Mesenchymal stem cell (in vitro differentiated cells and primary cell): ENCODE measurements at regions not wholly inside any gene's neighbourhood (a gene's known extent, or its start where the extent isn't known, plus 50 kb on each side); places are given as distances from the start of the nearest gene placed in this dataset.

Experiments used
- DNase-seq: peaks from one replicate; pipeline ENCODE4 v3.0.0-alpha.2; 2013
- H2AFZ ChIP-seq: one replicate; pipeline ENCODE4 v1.6.1; 2013; ENCODE audit warnings: low read depth, mild to moderate bottlenecking, control low read depth, inconsistent platforms, low read length, moderate library complexity
- H2AK5ac ChIP-seq: 2 replicates; pipeline ENCODE4 v1.6.1; 2013; ENCODE audit warnings: low read length, moderate library complexity, mild to moderate bottlenecking, inconsistent platforms; ENCODE audit not compliant: severe bottlenecking
- H2BK120ac ChIP-seq: one replicate; pipeline ENCODE4 v1.6.1; 2013; ENCODE audit warnings: low read depth, mild to moderate bottlenecking, inconsistent platforms, low read length, moderate library complexity
- H2BK12ac ChIP-seq, 2 experiments: one replicate each; pipeline ENCODE4 v1.6.1; 2013; ENCODE audit warnings: inconsistent platforms in 2 of 2, low read length in 2 of 2, mild to moderate bottlenecking in 2 of 2, moderate library complexity in 2 of 2, control low read depth in 1 of 2
- H2BK15ac ChIP-seq: one replicate; pipeline ENCODE4 v1.6.1; 2013; ENCODE audit warnings: mild to moderate bottlenecking, low read depth, inconsistent platforms; ENCODE audit not compliant: poor library complexity, severe bottlenecking
- H2BK5ac ChIP-seq: 2 replicates; pipeline ENCODE4 v1.6.1; 2013; ENCODE audit warnings: low read depth, mild to moderate bottlenecking, low read length, control low read depth, inconsistent platforms; ENCODE audit not compliant: poor library complexity, severe bottlenecking
- H3K14ac ChIP-seq, 2 experiments: one replicate each; pipeline ENCODE4 v1.6.1; 2013; ENCODE audit warnings: inconsistent platforms in 2 of 2, low read length in 2 of 2, control low read depth in 1 of 2, mild to moderate bottlenecking in 1 of 2, moderate library complexity in 1 of 2
- H3K18ac ChIP-seq, 2 experiments: one replicate each; pipeline ENCODE4 v1.6.1; 2013; ENCODE audit warnings: inconsistent platforms in 2 of 2, low read length in 2 of 2, control low read depth in 1 of 2, low read depth in 1 of 2, mild to moderate bottlenecking in 1 of 2
- H3K23ac ChIP-seq, 2 experiments: one replicate each; pipeline ENCODE4 v1.6.1; 2013; ENCODE audit warnings: inconsistent platforms in 2 of 2, low read length in 2 of 2, mild to moderate bottlenecking in 2 of 2, moderate library complexity in 2 of 2, control low read depth in 1 of 2
- H3K27ac ChIP-seq: 2 replicates; pipeline ENCODE4 v1.5.1; 2013; ENCODE audit warnings: mild to moderate bottlenecking, moderate library complexity, low read length, control low read depth, inconsistent platforms; ENCODE audit not compliant: poor library complexity, severe bottlenecking
- H3K27me3 ChIP-seq, 2 experiments: 2 replicates each; pipeline versions ENCODE4 v1.6.1 to v1.7.0; 2013; ENCODE audit warnings: low read length in 2 of 2, mild to moderate bottlenecking in 2 of 2, moderate library complexity in 2 of 2, control low read depth in 1 of 2, inconsistent platforms in 1 of 2; ENCODE audit not compliant: control insufficient read depth in 1 of 2, insufficient read depth in 1 of 2
- H3K36me3 ChIP-seq, 2 experiments: 2 replicates each; pipeline versions ENCODE4 v1.6.1 to v1.7.0; 2013; ENCODE audit warnings: low read length in 2 of 2, control low read depth in 1 of 2, inconsistent platforms in 1 of 2, low read depth in 1 of 2, mild to moderate bottlenecking in 1 of 2; ENCODE audit not compliant: insufficient read depth in 2 of 2, control insufficient read depth in 1 of 2
- H3K4ac ChIP-seq, 2 experiments: one replicate each; pipeline ENCODE4 v1.6.1; 2013; ENCODE audit warnings: inconsistent platforms in 2 of 2, low read length in 2 of 2, mild to moderate bottlenecking in 2 of 2, moderate library complexity in 2 of 2, control low read depth in 1 of 2, low read depth in 1 of 2
- H3K4me1 ChIP-seq: 2 replicates; pipeline ENCODE4 v1.6.1; 2013; ENCODE audit warnings: low read depth, low read length, control low read depth; ENCODE audit not compliant: control insufficient read depth, insufficient read depth
- H3K4me2 ChIP-seq: 2 replicates; pipeline ENCODE4 v1.6.1; 2013; ENCODE audit warnings: low read length, mild to moderate bottlenecking, inconsistent platforms; ENCODE audit not compliant: poor library complexity, severe bottlenecking
- H3K4me3 ChIP-seq, 2 experiments: 2 replicates each; pipeline versions ENCODE4 v1.5.1 to v1.7.0; 2013; ENCODE audit warnings: low read length in 2 of 2, mild to moderate bottlenecking in 2 of 2, control low read depth in 1 of 2, low read depth in 1 of 2; ENCODE audit not compliant: insufficient read depth in 1 of 2
- H3K79me1 ChIP-seq: replicated peaks from 2 replicates; pipeline ENCODE4 v1.6.1; 2013; ENCODE audit warnings: mild to moderate bottlenecking, control low read depth, low read length, inconsistent platforms; ENCODE audit not compliant: poor library complexity, severe bottlenecking
- H3K9ac ChIP-seq: 2 replicates; pipeline ENCODE4 v1.7.0; 2013; ENCODE audit warnings: mild to moderate bottlenecking, low read length, moderate library complexity
- H3K9me3 ChIP-seq: 2 replicates; pipeline ENCODE4 v1.7.0; 2013; ENCODE audit warnings: mild to moderate bottlenecking, low read length; ENCODE audit not compliant: control insufficient read depth
- H4K8ac ChIP-seq: one replicate; pipeline ENCODE4 v1.6.1; 2013; ENCODE audit warnings: inconsistent platforms, mild to moderate bottlenecking, low read length, moderate library complexity
- H4K91ac ChIP-seq: one replicate; pipeline ENCODE4 v1.6.1; 2013; ENCODE audit warnings: mild to moderate bottlenecking, low read length, inconsistent platforms
- WGBS: methylation state at CpG from one replicate; pipeline ENCODE4 v1.1.7; 2013; ENCODE audit warnings: mixed read lengths; 5-methylcytosine and 5-hydroxymethylcytosine counted together

DNA sequence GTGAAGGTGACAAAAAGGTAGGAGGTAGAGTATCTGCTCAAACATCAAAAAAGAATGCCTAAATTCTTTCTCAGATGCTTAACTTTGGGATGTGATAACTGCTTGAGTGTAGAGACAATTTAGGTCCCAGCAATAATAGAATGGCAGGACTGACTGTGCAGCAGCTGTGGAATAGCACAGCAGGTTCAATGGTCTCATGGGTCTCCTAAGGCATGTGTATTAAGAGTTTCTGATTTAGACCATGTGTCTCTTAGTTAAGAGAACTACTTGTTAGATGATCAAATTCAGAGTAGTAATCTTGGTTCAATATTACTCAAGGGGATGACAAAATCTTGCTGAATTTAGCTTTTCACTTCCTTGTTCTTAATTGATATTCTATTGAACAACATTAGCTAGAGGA lies 72.0 kb downstream of the ALX1 start:
- Histone ChIP-seq H2BK5ac (no peak overlapping the region), H3K79me1 (no peaks in the 10 kb centered on the region), H3K18ac (no peak overlapping the region), H4K91ac (no peak overlapping the region), H3K23ac (no peak overlapping the region), H2AK5ac (no peak overlapping the region), H3K27ac (no peak overlapping the region), H2AFZ (no peak overlapping the region), H3K9ac (no peak overlapping the region), H3K4ac (no peak overlapping the region), H3K9me3 (no peaks in the 10 kb centered on the region), H3K4me3 (no peak overlapping the region), H2BK12ac (no peak overlapping the region), H3K4me2 (no peak overlapping the region), H4K8ac (no peak overlapping the region), H2BK120ac (no peak overlapping the region), H3K4me1 (no peaks in the 10 kb centered on the region), H3K27me3 (no peaks in the 10 kb centered on the region), H2BK15ac (no peak overlapping the region), H3K14ac (no peak overlapping the region), H3K36me3 (no peaks in the 10 kb centered on the region)
- no peak for DNase-seq

DNA sequence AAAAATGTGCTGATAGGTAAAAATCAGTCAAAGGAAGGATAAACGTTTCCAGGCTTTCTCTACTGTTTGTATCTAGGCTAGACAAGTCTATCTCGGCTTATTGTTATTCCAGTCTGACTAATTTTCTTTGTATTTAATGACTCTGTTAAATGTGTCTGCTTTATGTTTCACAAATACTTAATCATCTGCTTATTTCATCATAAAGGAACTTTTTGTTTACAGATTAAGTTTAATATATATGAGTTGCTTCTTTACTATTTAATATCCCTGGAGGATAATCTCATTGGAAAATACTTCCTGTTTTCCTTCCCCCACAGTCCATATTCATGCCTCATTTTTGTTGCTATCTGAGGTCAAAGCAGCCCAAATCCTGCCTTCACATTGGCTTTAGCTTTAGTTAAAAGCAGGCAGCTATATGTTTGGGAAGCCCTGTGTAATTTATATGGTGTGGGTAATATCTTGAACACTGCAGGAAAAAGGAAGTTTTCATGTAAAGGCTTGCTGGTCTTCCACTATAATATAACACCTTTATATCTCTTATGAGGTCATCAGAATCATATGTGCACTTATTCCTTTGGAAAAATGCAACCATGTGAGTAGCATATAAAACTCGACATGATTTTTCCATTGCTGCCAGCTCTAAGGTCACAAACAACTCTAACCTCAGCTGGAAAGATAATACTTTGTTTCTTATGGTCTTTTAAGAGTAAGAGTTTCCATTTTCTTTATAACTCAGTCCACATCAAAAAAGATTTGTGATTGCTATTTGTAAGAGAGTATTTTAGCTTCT lies 76.8 kb downstream of the ALX1 start:
- no peak overlapping the region for H2BK5ac ChIP-seq
- no peaks in the 10 kb centered on the region for H3K4me1 ChIP-seq
- H3K23ac ChIP-seq = no peak overlapping the region
- no peak overlapping the region for H3K4me3 ChIP-seq
- DNase-seq = no peak
- no peak overlapping the region for H3K9ac ChIP-seq
- H3K18ac ChIP-seq = no peak overlapping the region
- H3K9me3 ChIP-seq = no peaks in the 10 kb centered on the region
- H3K4me2 ChIP-seq = no peak overlapping the region
- no peak overlapping the region for H2BK15ac ChIP-seq
- H4K91ac ChIP-seq = no peak overlapping the region
- H3K36me3 ChIP-seq = no peaks in the 10 kb centered on the region
- no peak overlapping the region for H3K14ac ChIP-seq
- no peak overlapping the region for H2BK12ac ChIP-seq
- H3K27me3 ChIP-seq = no peaks in the 10 kb centered on the region
- WGBS = no CpG with 5 or more reads among the region's 3 CpGs
- no peak overlapping the region for H2AFZ ChIP-seq
- H3K27ac ChIP-seq = no peak overlapping the region
- no peak overlapping the region for H2AK5ac ChIP-seq
- no peak overlapping the region for H3K4ac ChIP-seq
- H3K79me1 ChIP-seq = no peaks in the 10 kb centered on the region
- no peak overlapping the region for H4K8ac ChIP-seq
- H2BK120ac ChIP-seq = no peak overlapping the region

DNA sequence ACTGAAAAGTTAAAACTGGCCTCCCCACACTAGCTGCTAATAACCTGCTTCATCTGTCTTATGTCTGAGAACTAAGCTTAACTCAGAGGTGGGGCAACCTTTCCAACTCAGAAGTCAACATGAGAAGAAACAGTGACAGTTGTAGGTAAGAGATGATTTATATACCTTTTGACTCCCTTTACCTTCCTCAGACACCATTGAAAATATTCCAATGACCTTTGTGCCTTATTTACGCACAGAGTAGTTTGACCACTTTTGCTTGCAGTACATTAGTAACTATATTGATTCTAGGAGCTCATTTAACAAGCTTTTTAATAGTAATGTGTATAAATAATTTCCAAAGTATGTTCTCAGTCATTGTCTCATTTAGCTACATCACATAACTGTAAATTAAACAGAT lies 77.6 kb downstream of the ALX1 start:
- Histone ChIP-seq H2BK120ac (no peak overlapping the region), H3K14ac (no peak overlapping the region)

DNA sequence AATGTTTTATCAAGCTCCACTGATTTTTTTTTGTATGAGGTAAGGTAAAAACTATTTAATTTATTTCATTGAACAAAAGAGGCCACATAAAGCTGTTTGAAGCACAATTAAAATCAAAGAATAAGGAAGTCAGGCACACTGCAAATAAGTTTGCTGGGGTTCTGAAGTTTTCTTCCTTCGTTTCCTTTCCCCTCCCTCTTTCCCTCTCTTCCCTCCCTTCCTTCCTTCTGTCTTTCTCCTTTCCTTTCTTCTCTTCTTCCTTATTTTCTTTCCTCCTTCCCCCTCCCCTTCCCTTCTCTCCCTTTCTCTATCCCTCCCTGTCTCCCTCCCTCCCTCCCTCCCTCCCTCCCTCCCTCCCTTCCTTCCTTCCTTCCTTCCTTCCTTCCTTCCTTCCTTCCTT lies 78.7 kb downstream of the ALX1 start:
- DNase-seq = no peak
- Histone ChIP-seq H2BK15ac (no peak overlapping the region), H2AFZ (no peak overlapping the region), H3K4ac (no peak overlapping the region), H4K8ac (no peak overlapping the region), H3K4me1 (no peaks in the 10 kb centered on the region), H2BK12ac (no peak overlapping the region), H2BK120ac (no peak overlapping the region), H3K4me3 (no peak overlapping the region), H3K36me3 (no peaks in the 10 kb centered on the region), H3K79me1 (no peaks in the 10 kb centered on the region), H3K23ac (no peak overlapping the region), H3K9me3 (no peaks in the 10 kb centered on the region), H3K18ac (no peak overlapping the region), H2BK5ac (no peak overlapping the region), H4K91ac (no peak overlapping the region), H3K9ac (no peak overlapping the region), H3K27me3 (no peaks in the 10 kb centered on the region), H3K14ac (no peak overlapping the region), H2AK5ac (no peak overlapping the region), H3K4me2 (no peak overlapping the region), H3K27ac (no peak overlapping the region)
- no CpG with 5 or more reads among the region's 1 CpG for WGBS

More for the DNA sequence above, 77.6 kb downstream of the ALX1 start:
- no peak overlapping the region for H2AK5ac ChIP-seq
- H2BK15ac ChIP-seq = no peak overlapping the region
- no peak overlapping the region for H2AFZ ChIP-seq
- H3K79me1 ChIP-seq = no peaks in the 10 kb centered on the region
- H2BK12ac ChIP-seq = no peak overlapping the region
- no peak overlapping the region for H2BK5ac ChIP-seq
- H3K27me3 ChIP-seq = no peaks in the 10 kb centered on the region
- H3K36me3 ChIP-seq = no peaks in the 10 kb centered on the region
- DNase-seq = no peak
- H3K4me2 ChIP-seq = no peak overlapping the region
- H3K4me1 ChIP-seq = no peaks in the 10 kb centered on the region
- no peak overlapping the region for H3K4ac ChIP-seq
- no peaks in the 10 kb centered on the region for H3K9me3 ChIP-seq
- no peak overlapping the region for H4K8ac ChIP-seq
- H3K23ac ChIP-seq = no peak overlapping the region
- no peak overlapping the region for H3K18ac ChIP-seq
- no peak overlapping the region for H3K27ac ChIP-seq
- no peak overlapping the region for H3K9ac ChIP-seq
- H3K4me3 ChIP-seq = no peak overlapping the region
- no peak overlapping the region for H4K91ac ChIP-seq
- WGBS = no CpG with 5 or more reads among the region's 1 CpG
